ENCODE measurements at regions not wholly inside any gene's neighbourhood (a gene's known extent, or its start where the extent isn't known, plus 50 kb on each side); places are given as distances from the start of the nearest gene placed in this dataset.

DNA sequence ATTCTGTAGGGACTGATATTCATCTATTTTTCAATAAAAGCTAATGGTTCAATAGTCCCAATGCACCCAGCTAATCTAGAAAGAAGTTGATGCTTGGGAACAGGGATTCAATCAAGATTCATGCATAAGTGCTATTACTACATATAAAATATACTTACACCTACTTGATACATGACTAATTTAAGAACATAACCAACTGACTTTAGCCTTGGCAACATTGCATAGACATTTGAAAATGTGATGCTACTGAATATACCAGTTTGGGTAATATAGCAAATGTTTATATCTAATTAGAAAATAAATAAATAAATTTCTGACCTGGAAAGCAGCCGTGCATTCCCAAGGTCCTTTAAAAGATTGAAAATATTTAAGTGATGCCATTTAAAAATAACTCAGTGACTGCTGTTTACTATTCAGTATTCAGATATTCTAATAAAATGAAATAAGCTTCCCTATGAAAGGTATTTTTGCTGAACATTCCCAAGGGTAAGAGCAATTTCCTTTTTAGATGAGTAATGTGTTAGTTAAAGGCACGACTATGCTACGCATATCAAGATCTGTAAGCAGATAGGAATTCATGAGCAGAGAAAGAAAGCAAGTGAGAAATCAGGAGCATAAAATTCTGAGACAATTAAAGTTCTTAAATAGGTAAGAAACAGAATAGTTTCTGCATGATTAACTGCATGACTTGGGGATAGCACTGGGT lies 160.6 kb upstream of the SYT1 start:
- DNase-seq = no peak

- no peak for DNase-seq
These were observed 152.6 kb upstream of the SYT1 start for GRCh38 chr12:78711954-78712353.

GRCh38 chr12:78712834-78713481 lies 151.6 kb upstream of the SYT1 start:
- DNase-seq = no peak

DNA sequence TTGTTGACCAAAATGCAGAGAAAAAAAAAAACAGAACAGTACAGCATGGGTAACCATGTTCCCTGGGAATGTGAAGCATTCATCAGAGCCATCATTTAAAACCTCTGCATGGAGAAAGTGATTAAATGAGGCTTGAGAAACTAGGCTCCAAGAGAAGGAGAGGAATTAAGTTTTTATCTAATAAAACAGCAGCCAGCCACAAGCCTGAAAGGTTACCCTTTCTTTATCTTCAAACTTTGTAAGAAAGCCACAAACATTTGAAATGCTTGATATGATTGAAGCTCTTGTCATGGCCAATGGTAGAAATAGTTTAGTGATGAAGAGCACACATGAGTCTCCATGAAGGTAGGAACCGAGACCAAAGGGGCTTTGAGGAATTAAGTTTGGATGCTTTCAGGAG lies 144.9 kb upstream of the SYT1 start:
- no peak for DNase-seq

DNA sequence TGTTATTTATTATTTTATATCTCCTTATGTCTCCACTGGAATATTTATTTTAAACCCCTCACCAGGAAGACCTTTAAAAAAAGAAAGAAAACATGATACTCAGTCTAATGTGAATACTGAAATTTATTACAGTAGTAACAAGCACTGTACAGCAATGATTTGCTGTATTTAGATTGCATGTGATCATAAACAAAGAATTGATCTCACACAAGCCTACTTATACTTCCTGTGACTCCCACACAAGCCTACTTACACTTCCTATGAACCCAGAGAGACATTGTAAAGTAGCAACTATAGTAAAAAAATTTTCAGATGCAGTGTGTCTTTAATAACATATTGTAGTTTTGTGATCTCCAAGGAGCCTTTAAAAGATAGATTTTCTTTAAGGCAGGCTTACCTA lies 142.7 kb upstream of the SYT1 start:
- no peak for DNase-seq

- DNase-seq = no peak
These were observed 139.5 kb upstream of the SYT1 start for GRCh38 chr12:78725033-78725432.

- peak; percentile 73 for DNase-seq
These were observed 138.5 kb upstream of the SYT1 start for GRCh38 chr12:78725951-78726580.

DNA sequence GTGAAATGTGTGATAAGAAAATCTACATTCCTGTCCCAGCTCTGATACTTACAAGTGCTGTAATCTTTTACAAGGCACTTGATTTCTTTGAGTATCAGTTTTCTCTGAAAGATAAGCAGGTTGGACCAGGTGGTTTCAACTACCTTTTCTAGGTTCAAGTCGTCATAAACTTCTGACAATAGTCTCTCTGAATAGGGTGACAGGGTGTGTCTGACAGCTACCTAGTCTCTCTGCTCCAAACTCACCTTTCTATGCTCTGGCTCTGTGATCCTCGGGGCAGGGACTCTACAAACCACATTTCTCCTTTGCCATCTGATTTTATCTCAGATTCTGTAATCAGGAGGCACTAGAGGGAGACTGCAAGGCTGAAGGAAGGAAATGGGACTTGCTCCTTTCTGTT lies 137.7 kb upstream of the SYT1 start:
- DNase-seq = no peak

DNA sequence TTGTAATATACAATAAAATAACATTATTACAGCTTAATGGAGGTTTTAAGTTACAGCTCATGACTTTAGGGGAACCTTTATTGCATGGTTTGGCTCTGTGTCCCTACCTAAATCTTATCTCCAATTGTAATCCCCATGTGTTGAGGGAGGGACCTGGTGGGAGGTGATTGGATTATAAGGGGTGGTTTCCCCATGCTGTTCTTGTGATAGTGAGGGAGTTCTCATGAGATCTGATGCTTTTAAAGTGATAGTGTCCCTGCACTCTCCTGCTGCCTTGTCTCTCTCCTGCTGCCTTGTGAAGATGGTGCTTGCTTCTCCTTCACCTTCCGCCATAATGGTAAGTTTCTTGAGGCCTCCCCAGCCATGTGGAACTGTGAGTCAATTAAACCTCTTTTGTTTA lies 132.1 kb upstream of the SYT1 start:
- no peak for DNase-seq

- DNase-seq = no peak
These were observed 124.9 kb upstream of the SYT1 start for GRCh38 chr12:78739653-78740052.

GRCh38 chr12:78746001-78746400 lies 118.6 kb upstream of the SYT1 start:
- no peak for DNase-seq

- no peak for DNase-seq
These were observed 111.5 kb upstream of the SYT1 start for GRCh38 chr12:78753058-78753457.

GRCh38 chr12:78756936-78757335 lies 107.6 kb upstream of the SYT1 start:
- no peak for DNase-seq

- DNase-seq = no peak
These were observed 105.2 kb upstream of the SYT1 start for GRCh38 chr12:78759367-78759766.

DNA sequence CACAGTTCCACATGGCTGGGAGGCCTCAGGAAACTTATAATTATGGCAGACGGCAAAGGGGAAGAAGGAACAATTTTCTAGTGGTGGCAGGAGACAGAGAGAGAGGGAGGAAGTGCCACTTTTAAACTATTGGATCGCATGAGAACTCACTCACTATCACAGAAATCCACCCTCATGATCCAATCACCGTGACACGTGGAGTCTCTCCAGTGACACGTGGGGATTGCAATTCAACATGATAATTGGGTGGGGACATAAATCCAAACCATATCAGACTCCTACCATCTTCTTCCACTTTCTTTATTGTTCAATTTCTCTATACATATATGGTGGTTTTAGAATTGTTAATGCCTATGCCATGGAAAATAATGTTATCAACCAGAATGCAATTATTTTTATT lies 103.7 kb upstream of the SYT1 start:
- no peak for DNase-seq

DNA sequence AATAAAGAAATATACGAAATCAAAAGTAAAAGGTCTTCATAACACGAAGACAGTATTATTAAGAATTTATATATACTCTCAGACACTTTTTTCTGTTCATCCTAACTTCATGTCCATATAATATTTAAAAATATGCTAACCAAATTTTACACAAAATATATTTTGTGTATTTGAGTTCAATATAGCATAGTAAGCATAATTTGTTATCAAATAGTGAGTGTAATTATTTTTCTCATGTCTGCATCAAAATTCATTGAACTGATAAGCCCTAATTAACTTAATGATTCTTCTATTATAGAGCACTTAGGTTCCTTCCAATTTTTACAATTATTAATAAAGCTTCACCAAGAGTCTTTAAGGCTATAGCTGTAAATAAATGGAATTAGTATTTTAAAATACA lies 99.7 kb upstream of the SYT1 start:
- DNase-seq = no peak

DNA sequence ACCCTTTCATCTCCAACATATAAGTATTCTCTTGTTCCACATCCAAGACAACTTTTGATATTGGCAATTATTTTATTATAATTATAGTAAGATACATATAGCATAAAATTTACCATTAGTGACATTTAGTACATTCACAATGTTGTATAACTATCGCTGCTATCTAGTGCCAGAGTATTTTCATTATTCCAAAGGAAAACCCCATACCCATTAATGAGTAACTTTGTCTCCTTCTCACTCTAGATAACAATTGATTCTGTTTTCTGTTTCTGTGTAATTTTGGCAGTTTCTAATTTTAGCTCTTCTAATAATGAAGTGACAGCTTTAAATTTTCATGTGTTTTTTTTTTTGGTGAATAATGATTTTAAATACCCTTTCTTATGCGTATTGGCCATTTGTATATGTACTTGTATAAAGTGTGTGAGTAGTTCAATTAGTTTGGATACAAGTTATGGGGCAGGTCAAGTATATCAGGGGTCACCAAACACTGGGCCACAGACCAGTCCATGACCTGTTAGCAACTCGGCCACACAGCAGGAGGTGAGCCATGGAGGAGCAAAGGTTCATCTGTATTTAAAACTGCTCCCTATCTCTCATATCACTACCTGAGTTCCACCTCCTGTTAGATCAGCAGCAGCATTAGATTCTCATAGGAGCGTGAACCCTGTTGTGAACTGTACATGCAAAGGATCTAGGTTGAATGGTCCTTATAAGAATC lies 97.2 kb upstream of the SYT1 start:
- DNase-seq = no peak

DNA sequence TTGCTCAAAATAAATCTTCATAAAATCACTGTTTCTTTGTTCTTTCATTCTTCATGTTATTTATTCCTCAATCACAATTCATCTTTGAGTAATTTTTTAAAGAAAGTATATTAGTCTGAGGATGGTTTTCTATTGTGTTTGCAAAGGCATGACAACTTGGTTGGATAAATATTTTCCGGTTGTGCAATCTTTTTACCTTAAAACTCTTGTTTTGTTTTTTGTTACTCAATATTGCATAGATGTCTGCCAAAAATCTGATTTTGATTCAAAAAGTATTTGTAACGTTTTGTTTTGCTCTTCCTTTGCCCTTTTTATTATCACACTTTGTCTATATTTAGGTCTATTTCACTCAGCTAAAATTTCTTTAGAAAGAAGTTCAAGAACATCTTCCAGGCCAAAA lies 86.2 kb upstream of the SYT1 start:
- no peak for DNase-seq

- DNase-seq = no peak
These were observed 77.0 kb upstream of the SYT1 start for GRCh38 chr12:78787576-78787975.

DNA sequence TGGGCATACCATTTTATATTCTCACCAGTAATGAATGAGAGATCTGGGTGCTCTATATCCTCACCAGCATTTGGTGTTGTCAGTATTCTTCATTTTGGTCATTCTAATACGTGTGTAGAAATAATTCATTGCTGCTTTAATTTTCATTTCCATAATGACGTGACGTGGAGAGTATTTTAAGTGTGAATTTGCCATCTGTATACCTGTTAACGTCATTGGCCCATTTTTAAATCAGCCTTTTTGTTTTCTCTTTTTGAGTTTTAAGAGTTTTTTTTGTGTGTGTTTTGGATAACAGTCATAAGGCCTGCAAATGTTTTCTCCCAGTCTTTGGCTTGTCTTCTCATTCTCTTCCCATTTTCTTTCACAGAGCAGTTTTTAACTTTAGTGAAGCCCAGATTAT lies 74.4 kb upstream of the SYT1 start:
- DNase-seq = no peak

GRCh38 chr12:78792052-78792698 lies 72.4 kb upstream of the SYT1 start:
- DNase-seq = no peak

- no peak for DNase-seq
These were observed 71.1 kb upstream of the SYT1 start for GRCh38 chr12:78793491-78793890.

- no peak for DNase-seq
These were observed 70.6 kb upstream of the SYT1 start for GRCh38 chr12:78793982-78794381.

All from NCI-H2081 treated with DMSO at 0.1 percent for 48 hours (cell line).